HepG2 (cell line): ENCODE measurements at regions not wholly inside any gene's neighbourhood (a gene's known extent, or its start where the extent isn't known, plus 50 kb on each side); places are given as distances from the start of the nearest gene placed in this dataset.

Experiments used
- CBX1 ChIP-seq: IDR thresholded peaks from one replicate; pipeline ENCODE4 v1.6.1; 2016; ENCODE audit warnings: antibody characterized with exemption, low read depth
- POLR2A ChIP-seq, 2 experiments: IDR thresholded peaks; 2 replicates each; pipeline ENCODE4 v1.6.1; 2011; ENCODE audit warnings: low read depth in 2 of 2, low read length in 2 of 2, mild to moderate bottlenecking in 1 of 2, moderate library complexity in 1 of 2; ENCODE audit not compliant: insufficient read depth in 1 of 2
- SMAD3 ChIP-seq: sonication (generic); formaldehyde crosslinking; IDR thresholded peaks from 2 replicates; pipeline ENCODE4 v1.4.0; 2020; ENCODE audit warnings: missing genetic modification reagents
- ZNF574 ChIP-seq: sonication (generic); formaldehyde crosslinking; IDR thresholded peaks from 2 replicates; pipeline ENCODE4 v1.4.0; 2020; ENCODE audit warnings: missing genetic modification reagents

GRCh38 chr10:113252650-113253618, 299.9 kb upstream of the HABP2 start:
- TF ChIP-seq CBX1: no peak
- TF ChIP-seq SMAD3 (CRISPR knock-in tag): no peak
- TF ChIP-seq ZNF574 (CRISPR knock-in tag): no peak
- TF ChIP-seq POLR2A (IDR thresholded peaks at IDR 0.05; ENCODE audit: insufficient read depth in 1 of 2, low read depth in 2 of 2, low read length in 2 of 2): no peak
